GM19240 (cell line): ENCODE measurements at regions not wholly inside any gene's neighbourhood (a gene's known extent, or its start where the extent isn't known, plus 50 kb on each side); places are given as distances from the start of the nearest gene placed in this dataset.

ENCODE experiments used
- DNase-seq: peaks from one replicate; pipeline ENCODE4 v3.0.0; 2011; ENCODE audit warnings: low spot score; ENCODE audit not compliant: insufficient read length

GRCh38 chr6:90435207-90435899, 138.7 kb upstream of the BACH2 start:
- no peak for DNase-seq

GRCh38 chr6:90434094-90434493, 137.5 kb upstream of the BACH2 start:
- no peak for DNase-seq

GRCh38 chr6:90432937-90433336, 136.3 kb upstream of the BACH2 start:
- no peak for DNase-seq

- DNase-seq = no peak
Measured at GRCh38 chr6:90432041-90432775, 135.6 kb upstream of the BACH2 start.

- DNase-seq = no peak
Measured at GRCh38 chr6:90431576-90431975, 134.9 kb upstream of the BACH2 start.

GRCh38 chr6:90429713-90430112, 133.1 kb upstream of the BACH2 start:
- no peak for DNase-seq

GRCh38 chr6:90428514-90428913, 131.9 kb upstream of the BACH2 start:
- no peak for DNase-seq

- peak; percentile 43 for DNase-seq
Measured at GRCh38 chr6:90425161-90425641, 128.6 kb upstream of the BACH2 start.

- DNase-seq = no peak
Measured at GRCh38 chr6:90424580-90424979, 127.9 kb upstream of the BACH2 start.

- DNase-seq = no peak
Measured at GRCh38 chr6:90421666-90422065, 125.0 kb upstream of the BACH2 start.

- DNase-seq = no peak
Measured at GRCh38 chr6:90420500-90420899, 123.9 kb upstream of the BACH2 start.

- DNase-seq = no peak
Measured at GRCh38 chr6:90417385-90417784, 120.7 kb upstream of the BACH2 start.

- DNase-seq = no peak
Measured at GRCh38 chr6:90416322-90416721, 119.7 kb upstream of the BACH2 start.

GRCh38 chr6:90415178-90415577, 118.5 kb upstream of the BACH2 start:
- DNase-seq = no peak

- DNase-seq = no peak
Measured at GRCh38 chr6:90414352-90414751, 117.7 kb upstream of the BACH2 start.

- peak; percentile 29 for DNase-seq
Measured at GRCh38 chr6:90413867-90414266, 117.2 kb upstream of the BACH2 start.

GRCh38 chr6:90413396-90413795, 116.8 kb upstream of the BACH2 start:
- DNase-seq = no peak

- DNase-seq = no peak
Measured at GRCh38 chr6:90412538-90413369, 116.1 kb upstream of the BACH2 start.

- peak; percentile 40 for DNase-seq
Measured at GRCh38 chr6:90411292-90411781, 114.7 kb upstream of the BACH2 start.

GRCh38 chr6:90409700-90410099, 113.1 kb upstream of the BACH2 start:
- DNase-seq = no peak

- DNase-seq = no peak
Measured at GRCh38 chr6:90406957-90407356, 110.3 kb upstream of the BACH2 start.
